ENCODE measurements at regions not wholly inside any gene's neighbourhood (a gene's known extent, or its start where the extent isn't known, plus 50 kb on each side); places are given as distances from the start of the nearest gene placed in this dataset.

DNA sequence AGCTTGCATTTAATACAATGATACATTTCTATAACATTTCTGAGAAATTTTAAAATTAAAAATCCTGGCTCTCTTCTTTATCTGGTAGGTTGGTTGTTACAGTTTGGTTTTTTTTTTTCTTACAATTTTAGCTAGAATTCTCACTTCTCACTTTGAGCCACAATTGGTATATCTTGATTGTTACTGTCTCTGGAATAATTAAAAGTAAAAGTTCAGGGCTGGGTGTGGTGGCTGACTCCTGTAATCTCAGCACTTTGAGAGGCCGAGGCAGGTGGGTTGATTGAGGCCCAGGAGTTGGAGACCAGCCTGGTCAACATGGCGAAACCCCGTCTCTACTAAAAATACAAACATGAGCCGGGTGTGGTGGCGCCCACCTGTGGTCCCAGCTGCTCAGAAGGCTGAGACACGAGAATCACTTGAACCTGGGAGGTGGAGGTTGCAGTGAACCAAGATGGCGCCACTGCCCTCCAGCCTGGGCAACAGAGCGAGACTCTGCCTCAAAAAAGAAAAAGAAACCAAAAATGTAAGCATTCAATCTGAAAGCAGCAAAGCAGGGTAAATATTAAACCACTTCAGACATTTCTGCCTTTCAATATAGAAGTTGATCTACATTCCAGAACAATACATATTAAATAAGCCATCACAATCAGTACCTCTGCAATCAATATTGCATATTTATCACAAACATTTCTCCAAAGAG is 88.6 kb upstream of the PFKP start:
- Histone ChIP-seq H3K27ac (ENCODE audit: poor library complexity, severe bottlenecking) (no peak overlapping the region), H3K9me3 (ENCODE audit: severe bottlenecking) (no peaks in the 10 kb centered on the region), H3K27me3 (ENCODE audit: insufficient read depth, poor library complexity, severe bottlenecking) (no peaks in the 10 kb centered on the region), H3K4me1 (ENCODE audit: insufficient read depth, poor library complexity, severe bottlenecking) (no peaks in the 10 kb centered on the region), H3K4me3 (ENCODE audit: severe bottlenecking) (no peak overlapping the region), H3K36me3 (ENCODE audit: low read depth) (no peaks in the 10 kb centered on the region)
- TF ChIP-seq, protein P1, sequence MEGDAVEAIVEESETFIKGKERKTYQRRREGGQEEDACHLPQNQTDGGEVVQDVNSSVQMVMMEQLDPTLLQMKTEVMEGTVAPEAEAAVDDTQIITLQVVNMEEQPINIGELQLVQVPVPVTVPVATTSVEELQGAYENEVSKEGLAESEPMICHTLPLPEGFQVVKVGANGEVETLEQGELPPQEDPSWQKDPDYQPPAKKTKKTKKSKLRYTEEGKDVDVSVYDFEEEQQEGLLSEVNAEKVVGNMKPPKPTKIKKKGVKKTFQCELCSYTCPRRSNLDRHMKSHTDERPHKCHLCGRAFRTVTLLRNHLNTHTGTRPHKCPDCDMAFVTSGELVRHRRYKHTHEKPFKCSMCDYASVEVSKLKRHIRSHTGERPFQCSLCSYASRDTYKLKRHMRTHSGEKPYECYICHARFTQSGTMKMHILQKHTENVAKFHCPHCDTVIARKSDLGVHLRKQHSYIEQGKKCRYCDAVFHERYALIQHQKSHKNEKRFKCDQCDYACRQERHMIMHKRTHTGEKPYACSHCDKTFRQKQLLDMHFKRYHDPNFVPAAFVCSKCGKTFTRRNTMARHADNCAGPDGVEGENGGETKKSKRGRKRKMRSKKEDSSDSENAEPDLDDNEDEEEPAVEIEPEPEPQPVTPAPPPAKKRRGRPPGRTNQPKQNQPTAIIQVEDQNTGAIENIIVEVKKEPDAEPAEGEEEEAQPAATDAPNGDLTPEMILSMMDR (IDR thresholded peaks at IDR 0.05; ENCODE audit: poor library complexity, severe bottlenecking), result no peak
- no peak for ATAC-seq (ENCODE audit: low read depth)
- no peak for DNase-seq (ENCODE audit: low spot score)

DNA sequence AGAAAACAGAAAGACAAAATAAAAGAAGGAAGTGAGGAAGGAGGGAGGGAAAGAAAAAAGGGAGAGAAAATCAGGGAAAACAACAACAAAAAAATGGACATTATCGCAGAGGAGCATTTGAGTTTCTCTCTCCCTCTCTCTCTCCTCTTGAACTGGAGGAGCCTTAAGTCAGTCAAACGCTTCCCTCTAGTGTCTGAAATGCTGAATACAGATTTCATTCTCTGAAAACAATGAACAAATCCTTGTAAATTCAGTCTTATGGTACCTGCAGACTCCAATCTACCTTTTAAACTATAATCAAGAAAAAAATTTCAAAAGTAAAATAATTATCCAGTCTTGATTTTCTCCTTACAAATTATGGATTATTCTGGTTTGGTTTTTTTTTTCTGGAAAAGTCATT is 89.2 kb upstream of the PFKP start:
- H3K36me3 ChIP-seq (ENCODE audit: low read depth), result no peaks in the 10 kb centered on the region
- no peak overlapping the region for H3K27ac ChIP-seq (ENCODE audit: poor library complexity, severe bottlenecking)
- no peak overlapping the region for H3K4me3 ChIP-seq (ENCODE audit: severe bottlenecking)
- H3K27me3 ChIP-seq (ENCODE audit: insufficient read depth, poor library complexity, severe bottlenecking), result no peaks in the 10 kb centered on the region
- DNase-seq (ENCODE audit: low spot score), result no peak
- H3K4me1 ChIP-seq (ENCODE audit: insufficient read depth, poor library complexity, severe bottlenecking), result no peaks in the 10 kb centered on the region
- ATAC-seq (ENCODE audit: low read depth), result peak; percentile 57; the same call in 1 of the 3 replicates
- H3K9me3 ChIP-seq (ENCODE audit: severe bottlenecking), result no peaks in the 10 kb centered on the region
- TF ChIP-seq, protein P1 (IDR thresholded peaks at IDR 0.05; ENCODE audit: poor library complexity, severe bottlenecking), result peak; percentile 73

DNA sequence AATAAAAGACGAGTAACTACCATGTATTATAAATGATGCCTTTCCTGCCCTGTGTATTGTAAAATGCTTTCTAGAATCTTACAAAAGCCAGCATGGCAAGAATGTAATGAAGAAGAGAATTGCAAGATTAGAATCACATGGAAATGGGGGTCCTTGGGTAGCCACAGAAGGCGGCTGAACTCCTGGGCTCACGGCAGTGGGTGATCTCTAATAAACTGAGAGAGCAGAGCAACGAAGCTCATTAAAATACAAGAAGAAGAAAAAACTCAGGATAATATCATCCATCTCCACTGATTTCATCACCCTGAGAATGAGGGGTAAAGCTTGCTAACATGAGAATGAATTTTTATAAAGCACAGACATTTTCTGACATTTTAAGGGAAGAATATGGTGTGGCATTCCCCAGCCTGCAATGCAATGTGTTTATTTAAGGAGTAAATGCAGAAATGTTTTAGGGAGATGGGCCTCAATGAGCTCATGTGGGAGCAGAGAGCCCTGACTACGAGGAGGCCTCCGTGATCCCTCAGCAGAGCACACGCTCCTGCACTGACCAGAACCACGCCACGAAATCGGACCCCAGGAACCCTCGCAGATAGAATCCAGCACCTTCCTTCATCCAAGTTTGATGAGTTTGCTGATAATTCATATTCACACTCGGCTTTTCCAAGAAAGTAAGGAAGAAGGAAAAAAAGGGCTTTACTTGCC is 92.7 kb upstream of the PFKP start:
- no peak for DNase-seq (ENCODE audit: low spot score)
- Histone ChIP-seq H3K9me3 (ENCODE audit: severe bottlenecking) (no peaks in the 10 kb centered on the region), H3K4me1 (ENCODE audit: insufficient read depth, poor library complexity, severe bottlenecking) (no peaks in the 10 kb centered on the region), H3K4me3 (ENCODE audit: severe bottlenecking) (no peak overlapping the region), H3K27ac (ENCODE audit: poor library complexity, severe bottlenecking) (no peak overlapping the region), H3K36me3 (ENCODE audit: low read depth) (no peaks in the 10 kb centered on the region), H3K27me3 (ENCODE audit: insufficient read depth, poor library complexity, severe bottlenecking) (no peaks in the 10 kb centered on the region)
- no peak for ATAC-seq (ENCODE audit: low read depth)
- TF ChIP-seq, protein P1 (IDR thresholded peaks at IDR 0.05; ENCODE audit: poor library complexity, severe bottlenecking), result no peak

DNA sequence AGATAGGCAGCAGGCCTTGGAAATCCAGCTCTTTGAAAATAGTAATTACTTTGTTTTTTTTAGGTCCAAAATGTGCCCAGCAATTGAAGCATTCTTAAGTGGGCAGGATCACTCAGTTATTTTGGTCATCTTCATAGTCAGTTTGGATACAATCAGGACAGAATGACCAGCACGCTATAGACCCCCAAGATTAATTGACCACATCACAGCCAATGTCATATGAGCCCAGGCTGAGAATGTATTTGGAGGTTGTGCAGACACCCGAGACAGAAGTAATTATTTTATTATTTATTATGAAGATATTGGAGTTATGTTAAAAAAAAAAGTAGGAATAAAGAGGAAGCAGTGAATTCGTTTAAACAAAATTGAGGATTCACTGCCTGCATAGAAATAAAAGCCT is 93.3 kb upstream of the PFKP start:
- H3K36me3 ChIP-seq (ENCODE audit: low read depth), result no peaks in the 10 kb centered on the region
- H3K27ac ChIP-seq (ENCODE audit: poor library complexity, severe bottlenecking), result no peak overlapping the region
- H3K4me3 ChIP-seq (ENCODE audit: severe bottlenecking), result no peak overlapping the region
- H3K27me3 ChIP-seq (ENCODE audit: insufficient read depth, poor library complexity, severe bottlenecking), result no peaks in the 10 kb centered on the region
- TF ChIP-seq, protein P1 (IDR thresholded peaks at IDR 0.05; ENCODE audit: poor library complexity, severe bottlenecking), result no peak
- no peaks in the 10 kb centered on the region for H3K9me3 ChIP-seq (ENCODE audit: severe bottlenecking)
- H3K4me1 ChIP-seq (ENCODE audit: insufficient read depth, poor library complexity, severe bottlenecking), result no peaks in the 10 kb centered on the region
- no peak for DNase-seq (ENCODE audit: low spot score)
- ATAC-seq (ENCODE audit: low read depth), result no peak

DNA sequence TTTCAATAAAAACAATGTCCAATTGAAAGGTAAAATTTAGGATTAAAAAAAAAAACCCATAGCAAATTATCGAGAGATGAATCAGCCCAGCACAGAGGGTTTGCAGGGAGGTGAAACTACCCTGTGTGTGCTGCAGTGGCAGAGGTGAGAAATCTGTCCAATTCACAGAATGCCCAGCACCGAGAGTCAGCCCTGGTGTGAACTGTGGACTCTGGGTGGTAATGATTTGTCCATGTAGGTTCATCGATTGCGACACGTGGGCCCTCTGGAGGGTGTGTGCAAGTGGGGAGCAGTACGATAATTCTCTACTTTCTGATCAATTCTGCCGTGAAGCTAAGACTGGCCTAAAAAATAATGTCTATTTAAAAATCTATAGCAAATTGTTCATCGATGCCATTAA is 94.5 kb upstream of the PFKP start:
- no peaks in the 10 kb centered on the region for H3K27me3 ChIP-seq (ENCODE audit: insufficient read depth, poor library complexity, severe bottlenecking)
- H3K9me3 ChIP-seq (ENCODE audit: severe bottlenecking), result no peaks in the 10 kb centered on the region
- no peak overlapping the region for H3K4me3 ChIP-seq (ENCODE audit: severe bottlenecking)
- TF ChIP-seq, protein P1 (IDR thresholded peaks at IDR 0.05; ENCODE audit: poor library complexity, severe bottlenecking), result no peak
- no peak for DNase-seq (ENCODE audit: low spot score)
- no peaks in the 10 kb centered on the region for H3K36me3 ChIP-seq (ENCODE audit: low read depth)
- ATAC-seq (ENCODE audit: low read depth), result no peak
- H3K27ac ChIP-seq (ENCODE audit: poor library complexity, severe bottlenecking), result no peak overlapping the region
- H3K4me1 ChIP-seq (ENCODE audit: insufficient read depth, poor library complexity, severe bottlenecking), result no peaks in the 10 kb centered on the region

Measured in RWPE2 (cell line).